Kidney epithelial cell (primary cell): ENCODE measurements at regions not wholly inside any gene's neighbourhood (a gene's known extent, or its start where the extent isn't known, plus 50 kb on each side); places are given as distances from the start of the nearest gene placed in this dataset.

Source experiments
- DNase-seq: peaks from one replicate; pipeline ENCODE4 v3.0.0-alpha.2; 2010; ENCODE audit warnings: low read depth
- H3K27me3 ChIP-seq: 2 replicates; pipeline ENCODE4 v1.6.0; 2011; ENCODE audit warnings: low read length; ENCODE audit not compliant: control insufficient read depth, insufficient read depth
- H3K36me3 ChIP-seq: 2 replicates; pipeline ENCODE4 v1.5.1; 2011; ENCODE audit warnings: low read length; ENCODE audit not compliant: control insufficient read depth, insufficient read depth
- H3K4me3 ChIP-seq: 2 replicates; pipeline ENCODE4 v1.5.1; 2011; ENCODE audit warnings: low read depth, mild to moderate bottlenecking, control low read depth, low read length
- TF ChIP-seq, protein P1 (sequence below): IDR thresholded peaks from 2 replicates; pipeline ENCODE4 v1.5.1; 2011; ENCODE audit warnings: mild to moderate bottlenecking, moderate library complexity, low read length, control low read depth, inconsistent platforms; ENCODE audit not compliant: insufficient read depth, poor library complexity, severe bottlenecking

DNA sequence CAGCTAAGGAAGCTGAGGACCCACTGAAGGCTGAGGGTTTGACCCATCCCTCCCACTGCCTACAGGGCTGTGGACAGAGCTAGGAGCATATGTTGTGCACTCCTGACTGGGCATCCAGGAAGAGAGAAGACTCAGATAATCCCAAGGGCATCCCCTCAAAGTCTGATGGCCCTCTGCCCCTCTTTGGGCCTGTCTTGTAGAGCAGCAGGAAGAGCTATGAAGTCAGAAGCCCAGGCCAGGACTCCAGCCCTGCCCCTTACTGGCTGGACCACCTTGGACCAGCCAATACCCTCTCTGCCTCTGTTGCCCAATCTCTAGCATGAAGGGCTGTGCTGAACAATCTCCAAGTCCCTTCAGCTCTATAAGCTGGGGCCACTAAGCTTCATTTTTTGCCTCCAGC is 210.8 kb downstream of the RPLP1 start:
- DNase-seq, result no peak
- Histone ChIP-seq H3K36me3 (no peaks in the 10 kb centered on the region), H3K27me3 (peaks cover 49% of the 10 kb centered on the region), H3K4me3 (no peak overlapping the region)
- TF ChIP-seq, protein P1, sequence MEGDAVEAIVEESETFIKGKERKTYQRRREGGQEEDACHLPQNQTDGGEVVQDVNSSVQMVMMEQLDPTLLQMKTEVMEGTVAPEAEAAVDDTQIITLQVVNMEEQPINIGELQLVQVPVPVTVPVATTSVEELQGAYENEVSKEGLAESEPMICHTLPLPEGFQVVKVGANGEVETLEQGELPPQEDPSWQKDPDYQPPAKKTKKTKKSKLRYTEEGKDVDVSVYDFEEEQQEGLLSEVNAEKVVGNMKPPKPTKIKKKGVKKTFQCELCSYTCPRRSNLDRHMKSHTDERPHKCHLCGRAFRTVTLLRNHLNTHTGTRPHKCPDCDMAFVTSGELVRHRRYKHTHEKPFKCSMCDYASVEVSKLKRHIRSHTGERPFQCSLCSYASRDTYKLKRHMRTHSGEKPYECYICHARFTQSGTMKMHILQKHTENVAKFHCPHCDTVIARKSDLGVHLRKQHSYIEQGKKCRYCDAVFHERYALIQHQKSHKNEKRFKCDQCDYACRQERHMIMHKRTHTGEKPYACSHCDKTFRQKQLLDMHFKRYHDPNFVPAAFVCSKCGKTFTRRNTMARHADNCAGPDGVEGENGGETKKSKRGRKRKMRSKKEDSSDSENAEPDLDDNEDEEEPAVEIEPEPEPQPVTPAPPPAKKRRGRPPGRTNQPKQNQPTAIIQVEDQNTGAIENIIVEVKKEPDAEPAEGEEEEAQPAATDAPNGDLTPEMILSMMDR, result no peak

DNA sequence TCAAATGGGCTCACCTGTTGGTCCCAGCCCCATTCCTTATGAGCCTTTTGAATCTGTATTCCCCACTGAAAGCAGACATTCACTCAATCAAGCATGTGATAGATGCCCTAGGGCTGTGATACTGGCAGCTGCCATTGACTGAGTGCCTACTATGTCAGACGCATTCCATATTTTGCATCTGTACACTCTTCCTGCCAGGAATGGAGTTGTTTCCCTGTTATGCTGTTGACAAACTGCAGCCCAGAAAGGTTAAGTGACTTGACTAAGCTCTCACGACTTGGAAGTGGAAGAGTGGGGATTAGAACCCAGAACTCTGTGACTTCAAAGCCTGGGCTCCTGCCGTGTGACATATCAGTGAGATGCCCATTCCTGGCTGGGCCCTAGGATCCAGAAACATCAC is 211.4 kb downstream of the RPLP1 start:
- no peaks in the 10 kb centered on the region for H3K36me3 ChIP-seq
- peaks cover 48% of the 10 kb centered on the region for H3K27me3 ChIP-seq

DNA sequence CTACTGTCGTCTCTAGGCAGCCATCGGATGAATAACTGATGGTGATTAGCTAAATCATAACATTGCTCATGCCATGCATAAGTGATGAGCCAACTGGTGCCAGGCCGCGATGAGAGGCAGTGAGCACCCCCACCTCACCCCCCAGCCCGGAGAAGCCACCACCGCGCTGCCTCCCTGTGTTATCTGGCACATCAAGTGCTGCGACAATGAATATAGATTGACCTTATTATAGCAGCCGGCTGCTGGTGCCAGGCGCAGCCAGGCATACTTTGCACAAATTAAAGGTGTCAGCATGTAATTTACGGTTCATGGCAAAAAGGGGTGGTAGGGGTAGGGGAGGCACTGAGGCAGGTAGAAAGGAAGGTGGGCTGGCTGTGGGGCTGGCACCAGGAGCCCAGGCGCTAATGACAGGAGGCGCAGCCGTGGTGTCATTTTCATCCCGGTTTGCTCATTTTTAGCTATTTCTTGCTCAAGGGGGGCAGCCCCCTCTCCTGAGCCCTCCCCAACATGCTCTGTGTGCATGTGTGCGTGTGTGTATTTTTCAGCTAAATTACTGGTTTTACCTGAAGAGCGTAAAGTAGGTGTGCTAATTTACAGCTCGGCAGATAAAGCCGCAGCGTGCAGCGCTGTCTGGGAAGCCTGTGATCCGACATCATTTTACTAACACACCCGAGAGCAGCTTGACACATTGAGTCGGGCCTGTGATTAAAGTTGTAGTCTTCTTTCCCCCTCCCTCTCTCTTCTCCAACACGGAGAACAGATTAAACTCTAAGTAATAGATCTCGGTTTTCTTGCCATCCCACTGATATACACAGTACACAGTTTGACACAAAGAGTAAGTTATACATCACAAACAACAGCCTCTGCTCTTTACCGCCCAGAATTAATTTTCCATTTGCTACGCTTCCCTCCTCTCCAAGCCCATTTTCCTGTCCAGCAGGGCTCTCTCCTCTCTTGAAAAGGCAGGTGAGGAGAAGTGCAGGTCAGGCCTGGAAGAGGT is 212.3 kb downstream of the RPLP1 start:
- no peak for DNase-seq
- TF ChIP-seq, protein P1, result no peak
- no peaks in the 10 kb centered on the region for H3K36me3 ChIP-seq
- H3K27me3 ChIP-seq, result peaks cover 48% of the 10 kb centered on the region
- H3K4me3 ChIP-seq, result no peak overlapping the region

More for the DNA sequence above, 211.4 kb downstream of the RPLP1 start:
- no peak overlapping the region for H3K4me3 ChIP-seq
- TF ChIP-seq, protein P1, result no peak
- no peak for DNase-seq

DNA sequence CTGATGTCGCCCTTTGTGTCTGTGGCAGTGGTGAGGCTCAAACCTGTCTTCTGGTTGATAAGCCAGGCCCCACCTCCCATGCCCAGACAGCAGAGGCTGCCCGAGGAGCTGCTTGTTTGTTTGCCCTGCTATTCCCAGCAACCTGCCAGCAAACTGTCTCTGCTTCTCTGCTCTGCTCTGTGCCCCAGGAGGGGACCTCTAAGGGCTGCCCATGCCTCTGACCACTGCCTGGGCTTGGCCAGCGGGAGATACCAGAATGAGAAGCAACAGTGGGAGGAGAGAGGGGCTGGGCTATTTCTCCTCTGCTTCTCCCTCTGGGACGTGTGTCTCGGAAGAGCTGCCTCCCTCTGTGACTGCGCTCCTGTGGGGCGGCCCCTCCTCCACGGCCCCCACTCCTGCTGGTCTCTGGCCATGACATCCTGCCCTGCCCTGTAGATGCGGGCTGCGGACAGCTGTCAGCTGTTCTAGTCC is 213.1 kb downstream of the RPLP1 start:
- TF ChIP-seq, protein P1, result no peak
- Histone ChIP-seq H3K27me3 (peaks cover 46% of the 10 kb centered on the region), H3K4me3 (no peak overlapping the region), H3K36me3 (no peaks in the 10 kb centered on the region)
- DNase-seq, result no peak

- DNase-seq, result no peak
Measured at GRCh38 chr15:69666441-69666882, 213.8 kb downstream of the RPLP1 start.

More at GRCh38 chr15:69666441-69666882, 213.8 kb downstream of the RPLP1 start:
- Histone ChIP-seq H3K36me3 (no peaks in the 10 kb centered on the region), H3K4me3 (no peak overlapping the region), H3K27me3 (peaks cover 40% of the 10 kb centered on the region)
- TF ChIP-seq, protein P1, result no peak
